ENCODE measurements at regions not wholly inside any gene's neighbourhood (a gene's known extent, or its start where the extent isn't known, plus 50 kb on each side); places are given as distances from the start of the nearest gene placed in this dataset.
A peak's percentile ranks its signal among the peaks of the same experiment; 100 is the strongest.

DNA sequence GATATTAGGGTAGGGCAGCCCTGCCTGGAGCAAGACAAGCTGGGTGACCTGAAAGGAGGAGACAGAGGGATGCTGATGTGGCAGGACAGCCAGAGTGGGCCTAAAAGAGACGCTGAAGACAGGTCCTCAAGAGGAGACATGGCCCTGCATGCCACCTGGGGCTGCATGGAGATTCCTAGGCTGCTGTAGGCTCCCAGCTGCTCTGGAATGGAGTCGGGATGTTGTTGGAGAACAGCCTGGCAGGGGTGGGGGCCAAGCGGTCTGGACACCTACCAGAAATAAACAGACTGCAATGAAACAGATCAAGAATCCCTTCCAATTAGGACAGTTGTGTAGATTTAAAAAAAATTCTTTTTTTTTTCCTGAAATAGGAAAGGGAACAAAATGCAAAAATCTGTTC, 97.8 kb upstream of the NPAS2 start:
- no peak overlapping the region for H3K9ac ChIP-seq (ENCODE audit: insufficient read length, low read depth)
- no peaks in the 10 kb centered on the region for H3K9me3 ChIP-seq (ENCODE audit: insufficient read depth, low read length)
- no peak for DNase-seq (ENCODE audit: low read depth, low spot score)
- peaks cover 2% of the 10 kb centered on the region for H3K4me1 ChIP-seq (ENCODE audit: insufficient read depth, insufficient read length)
- H3K4me3 ChIP-seq (ENCODE audit: insufficient read length, low read depth) = no peak overlapping the region
- TF ChIP-seq SUZ12 (IDR thresholded peaks at IDR 0.05; ENCODE audit: extremely low read depth, insufficient read depth, insufficient read length) = no peak
- TF ChIP-seq ZNF274 (IDR thresholded peaks at IDR 0.05; ENCODE audit: low read depth, low read length) = no peak
- no peak for TF ChIP-seq YY1 (IDR thresholded peaks at IDR 0.05; ENCODE audit: insufficient read depth, insufficient read length)
- no peaks in the 10 kb centered on the region for H3K36me3 ChIP-seq (ENCODE audit: insufficient read depth, insufficient read length, low read length)
- no peaks in the 10 kb centered on the region for H3K27me3 ChIP-seq (ENCODE audit: insufficient read depth, insufficient read length)

DNA sequence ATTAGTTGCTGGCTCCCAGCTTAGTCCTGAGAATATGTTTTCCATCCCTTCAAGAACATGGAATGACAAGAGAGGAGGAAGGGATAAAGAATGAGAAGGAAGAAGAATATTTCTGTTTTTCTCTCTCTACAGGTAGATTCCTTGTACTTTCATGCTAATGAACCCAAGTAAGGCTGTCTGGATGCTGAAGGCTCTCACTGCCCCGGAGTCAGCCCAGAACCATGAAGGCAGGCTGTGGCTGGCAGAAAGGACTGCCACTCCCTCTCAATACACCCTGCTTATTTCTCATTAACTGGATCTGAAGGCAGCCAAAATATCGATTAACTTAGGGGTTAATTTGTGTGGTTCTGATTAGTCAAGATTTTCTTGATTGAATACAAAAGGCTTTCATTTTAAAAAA, 93.1 kb upstream of the NPAS2 start:
- no peaks in the 10 kb centered on the region for H3K9me3 ChIP-seq (ENCODE audit: insufficient read depth, low read length)
- no peak overlapping the region for H3K4me3 ChIP-seq (ENCODE audit: insufficient read length, low read depth)
- no peak for TF ChIP-seq ZNF274 (IDR thresholded peaks at IDR 0.05; ENCODE audit: low read depth, low read length)
- TF ChIP-seq SUZ12 (IDR thresholded peaks at IDR 0.05; ENCODE audit: extremely low read depth, insufficient read depth, insufficient read length) = no peak
- TF ChIP-seq YY1 (IDR thresholded peaks at IDR 0.05; ENCODE audit: insufficient read depth, insufficient read length) = no peak
- no peaks in the 10 kb centered on the region for H3K36me3 ChIP-seq (ENCODE audit: insufficient read depth, insufficient read length, low read length)
- no peak for DNase-seq (ENCODE audit: low read depth, low spot score)
- no peaks in the 10 kb centered on the region for H3K27me3 ChIP-seq (ENCODE audit: insufficient read depth, insufficient read length)
- H3K9ac ChIP-seq (ENCODE audit: insufficient read length, low read depth) = no peak overlapping the region
- H3K4me1 ChIP-seq (ENCODE audit: insufficient read depth, insufficient read length) = peaks cover 2% of the 10 kb centered on the region

DNA sequence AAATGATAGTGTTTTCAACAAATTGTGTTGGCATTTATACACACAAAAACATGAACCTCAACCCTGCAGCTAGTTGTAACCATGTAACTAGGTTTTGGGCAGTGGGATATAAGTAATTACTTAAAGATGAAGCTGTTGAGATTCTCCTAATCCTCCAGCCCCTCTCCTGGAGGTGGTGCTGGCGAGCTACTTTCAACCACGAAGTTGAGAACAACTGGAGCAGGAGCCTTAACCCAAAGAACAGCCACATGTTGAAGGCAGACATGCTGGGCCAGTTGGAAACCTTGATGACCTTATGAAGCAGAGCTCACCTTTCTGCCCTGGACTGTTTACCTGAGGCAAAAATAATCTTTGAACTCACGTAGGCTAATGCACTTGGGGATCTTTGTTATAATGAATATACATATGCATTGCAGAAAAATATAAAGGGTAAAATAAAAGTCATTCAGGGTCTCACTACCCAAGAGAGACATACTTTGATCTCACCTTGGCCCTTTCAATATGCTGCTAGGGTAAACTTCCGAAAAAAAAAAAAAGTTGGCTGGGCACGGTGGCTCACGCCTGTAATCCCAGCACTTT, 89.6 kb upstream of the NPAS2 start:
- Histone ChIP-seq H3K27me3 (ENCODE audit: insufficient read depth, insufficient read length) (no peaks in the 10 kb centered on the region), H3K4me1 (ENCODE audit: insufficient read depth, insufficient read length) (peaks cover 2% of the 10 kb centered on the region), H3K4me3 (ENCODE audit: insufficient read length, low read depth) (no peak overlapping the region), H3K36me3 (ENCODE audit: insufficient read depth, insufficient read length, low read length) (no peaks in the 10 kb centered on the region), H3K9ac (ENCODE audit: insufficient read length, low read depth) (no peak overlapping the region), H3K9me3 (ENCODE audit: insufficient read depth, low read length) (no peaks in the 10 kb centered on the region)
- DNase-seq (ENCODE audit: low read depth, low spot score) = peak; percentile 44
- TF ChIP-seq YY1 (IDR thresholded peaks at IDR 0.05; ENCODE audit: insufficient read depth, insufficient read length) (no peak), SUZ12 (IDR thresholded peaks at IDR 0.05; ENCODE audit: extremely low read depth, insufficient read depth, insufficient read length) (no peak), ZNF274 (IDR thresholded peaks at IDR 0.05; ENCODE audit: low read depth, low read length) (no peak)

DNA sequence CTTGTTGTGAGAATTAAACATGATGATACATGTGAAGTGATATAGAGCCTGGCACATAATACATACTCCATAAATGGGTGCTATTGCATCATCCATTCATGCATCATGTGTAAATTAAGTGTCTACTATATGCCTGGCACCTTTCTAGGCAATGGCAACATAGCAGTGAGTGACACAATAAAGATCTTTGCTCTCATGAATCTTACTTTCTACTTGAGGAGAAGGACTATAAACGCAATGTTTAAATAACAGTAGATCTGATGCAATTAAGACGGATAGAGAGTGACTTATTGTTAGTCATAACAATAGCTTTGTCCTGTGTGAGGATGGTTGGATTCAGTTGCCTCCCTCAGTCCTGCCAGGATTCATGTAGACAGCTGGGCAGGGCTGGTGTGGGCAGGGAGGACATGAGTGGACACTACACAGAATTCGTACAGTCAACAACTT, 88.4 kb upstream of the NPAS2 start:
- Histone ChIP-seq H3K9ac (ENCODE audit: insufficient read length, low read depth) (no peak overlapping the region), H3K4me1 (ENCODE audit: insufficient read depth, insufficient read length) (peaks cover 2% of the 10 kb centered on the region), H3K9me3 (ENCODE audit: insufficient read depth, low read length) (no peaks in the 10 kb centered on the region), H3K4me3 (ENCODE audit: insufficient read length, low read depth) (no peak overlapping the region), H3K36me3 (ENCODE audit: insufficient read depth, insufficient read length, low read length) (no peaks in the 10 kb centered on the region), H3K27me3 (ENCODE audit: insufficient read depth, insufficient read length) (no peaks in the 10 kb centered on the region)
- no peak for TF ChIP-seq YY1 (IDR thresholded peaks at IDR 0.05; ENCODE audit: insufficient read depth, insufficient read length)
- no peak for DNase-seq (ENCODE audit: low read depth, low spot score)

DNA sequence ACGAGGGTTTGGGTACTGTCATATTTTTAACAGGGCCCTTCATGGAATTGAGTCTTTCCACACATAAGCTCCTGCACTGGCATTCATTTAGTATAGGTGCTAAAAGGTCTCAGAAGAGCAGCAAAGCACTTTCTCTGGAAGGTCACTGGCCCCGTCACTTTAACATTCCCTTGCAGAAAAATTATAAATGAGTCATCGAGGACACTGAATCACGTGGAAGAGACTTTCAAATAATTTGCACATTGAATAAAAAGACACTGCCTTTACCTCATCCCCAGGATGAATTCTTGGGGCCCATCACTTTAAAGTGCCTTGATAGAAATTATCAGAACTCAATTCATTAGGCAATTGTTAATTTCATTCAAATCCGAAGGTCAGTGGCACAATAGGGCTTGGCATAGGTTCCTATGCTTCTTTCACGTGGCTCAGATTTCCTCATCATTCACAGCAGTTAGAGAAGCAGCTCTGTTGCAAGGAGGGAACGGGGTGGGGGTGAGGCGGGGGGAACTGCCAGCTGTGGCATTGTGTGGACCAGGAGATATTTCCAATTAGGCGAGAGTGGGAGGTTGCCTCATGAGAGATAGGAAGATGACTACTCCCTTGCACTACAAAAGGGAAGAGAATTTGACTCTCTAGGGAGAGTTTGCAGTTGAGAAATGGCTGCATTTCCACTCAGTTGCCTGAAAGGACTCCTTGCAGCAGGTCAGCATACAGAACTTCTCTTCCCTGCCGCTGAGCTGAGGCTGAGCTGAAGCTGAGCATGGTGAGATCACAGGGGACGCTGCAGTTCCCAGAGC, 86.3 kb upstream of the NPAS2 start:
- Histone ChIP-seq H3K9ac (ENCODE audit: insufficient read length, low read depth) (no peak overlapping the region), H3K4me1 (ENCODE audit: insufficient read depth, insufficient read length) (no peaks in the 10 kb centered on the region), H3K4me3 (ENCODE audit: insufficient read length, low read depth) (no peak overlapping the region), H3K9me3 (ENCODE audit: insufficient read depth, low read length) (no peaks in the 10 kb centered on the region), H3K27me3 (ENCODE audit: insufficient read depth, insufficient read length) (no peaks in the 10 kb centered on the region), H3K36me3 (ENCODE audit: insufficient read depth, insufficient read length, low read length) (no peaks in the 10 kb centered on the region)
- no peak for TF ChIP-seq YY1 (IDR thresholded peaks at IDR 0.05; ENCODE audit: insufficient read depth, insufficient read length)
- TF ChIP-seq SUZ12 (IDR thresholded peaks at IDR 0.05; ENCODE audit: extremely low read depth, insufficient read depth, insufficient read length) = no peak
- no peak for TF ChIP-seq ZNF274 (IDR thresholded peaks at IDR 0.05; ENCODE audit: low read depth, low read length)
- DNase-seq (ENCODE audit: low read depth, low spot score) = no peak

DNA sequence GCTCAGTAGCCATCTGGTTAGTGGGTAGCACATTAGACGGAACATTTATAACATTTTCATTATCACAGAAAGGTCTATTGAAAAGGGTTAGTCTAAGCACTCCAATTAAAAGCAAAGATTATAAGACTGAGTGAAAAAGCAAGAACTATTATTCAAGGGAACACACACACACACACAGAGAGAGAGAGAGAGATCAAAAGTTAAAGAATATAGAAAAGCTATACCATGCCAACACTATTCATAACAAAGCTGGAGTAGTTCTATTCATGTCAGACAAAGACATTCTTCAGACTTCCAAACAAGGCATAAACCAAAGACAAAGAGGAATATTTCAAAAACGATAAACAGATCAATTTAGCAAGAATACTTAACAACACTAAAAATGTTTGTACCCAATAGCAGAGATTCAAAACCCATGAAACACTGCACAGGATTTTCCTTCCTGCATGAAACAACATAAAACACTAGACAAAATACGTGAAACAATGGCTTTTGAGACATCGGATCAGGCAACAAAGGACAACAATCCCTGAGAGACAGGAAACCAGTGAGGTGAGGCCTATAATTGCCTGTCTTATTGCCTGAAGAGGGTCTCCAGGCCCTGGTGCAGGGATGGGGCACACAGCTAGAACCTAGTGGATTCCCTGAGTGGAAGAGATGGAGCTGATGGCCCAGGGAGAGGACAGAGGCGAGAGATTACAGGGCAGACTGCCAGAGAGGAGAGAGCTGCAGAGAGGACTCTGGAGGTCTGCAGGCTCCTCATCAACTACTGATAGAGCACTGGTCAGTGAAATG, 83.6 kb upstream of the NPAS2 start:
- no peak for DNase-seq (ENCODE audit: low read depth, low spot score)
- no peak for TF ChIP-seq YY1 (IDR thresholded peaks at IDR 0.05; ENCODE audit: insufficient read depth, insufficient read length)
- TF ChIP-seq ZNF274 (IDR thresholded peaks at IDR 0.05; ENCODE audit: low read depth, low read length) = no peak
- no peak for TF ChIP-seq SUZ12 (IDR thresholded peaks at IDR 0.05; ENCODE audit: extremely low read depth, insufficient read depth, insufficient read length)

More for the DNA sequence above, 83.6 kb upstream of the NPAS2 start:
- no peak overlapping the region for H3K9ac ChIP-seq (ENCODE audit: insufficient read length, low read depth)
- no peaks in the 10 kb centered on the region for H3K27me3 ChIP-seq (ENCODE audit: insufficient read depth, insufficient read length)
- H3K36me3 ChIP-seq (ENCODE audit: insufficient read depth, insufficient read length, low read length) = no peaks in the 10 kb centered on the region
- H3K4me3 ChIP-seq (ENCODE audit: insufficient read length, low read depth) = no peak overlapping the region
- H3K9me3 ChIP-seq (ENCODE audit: insufficient read depth, low read length) = no peaks in the 10 kb centered on the region
- H3K4me1 ChIP-seq (ENCODE audit: insufficient read depth, insufficient read length) = no peaks in the 10 kb centered on the region

Data from NT2/D1 (cell line).